HG03558 (cell line): ENCODE measurements at regions not wholly inside any gene's neighbourhood (a gene's known extent, or its start where the extent isn't known, plus 50 kb on each side); places are given as distances from the start of the nearest gene placed in this dataset.
"Not testable (repeated sequence)": the region's sequence is repeated elsewhere in the genome, so short reads cannot be mapped to it uniquely, and the experiment has no call there.

ENCODE experiments used
- ATAC-seq: cut with Tn5 transposase; IDR thresholded peaks from one replicate; pipeline ENCODE4 v1.9.1; 2021; ENCODE audit warnings: moderate number of reproducible peaks; ENCODE audit not compliant: unreplicated experiment; ENCODE audit errors: extremely low read depth

DNA sequence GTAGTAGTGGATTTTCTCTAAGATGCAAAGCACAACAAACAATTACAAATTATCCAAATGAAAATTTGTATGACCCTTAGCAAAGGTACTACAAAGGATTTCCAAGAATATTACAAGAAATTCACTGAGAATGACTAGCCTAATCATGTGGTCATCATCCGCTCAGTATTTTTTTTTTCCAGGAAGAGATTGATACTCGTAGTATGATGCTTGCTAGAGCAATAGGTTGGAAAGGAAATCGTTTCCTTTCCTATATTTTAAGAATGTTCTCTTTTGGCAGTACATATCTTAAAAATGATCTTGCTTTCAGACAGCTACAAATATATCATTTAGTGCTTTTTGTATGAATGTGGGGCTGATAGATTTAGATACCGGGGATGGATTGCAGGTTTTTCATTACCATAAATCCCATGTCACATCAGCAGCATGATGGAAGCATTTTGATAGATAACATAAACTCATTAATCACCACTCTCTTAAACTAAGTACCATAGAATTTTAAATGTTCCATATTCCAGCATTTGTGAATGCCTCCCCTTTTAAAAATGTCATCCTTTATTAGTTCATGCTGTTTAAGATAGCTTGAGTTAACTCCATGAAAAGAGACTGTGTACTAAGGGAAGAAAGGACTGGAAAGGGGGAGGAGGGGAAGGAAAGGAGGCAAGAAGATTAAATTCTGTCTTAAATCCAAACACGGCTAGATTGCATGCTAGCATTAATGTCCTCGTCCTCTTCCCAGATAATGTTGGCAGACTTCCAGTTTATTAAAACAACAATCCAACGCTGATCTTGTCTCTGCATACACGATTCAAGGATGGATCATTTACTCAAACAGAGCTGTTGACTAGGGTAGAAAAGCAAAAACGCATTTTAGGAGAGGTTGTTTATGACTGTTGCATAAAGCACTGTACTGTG lies 311.7 kb upstream of the ZNF608 start:
- ATAC-seq, result no peak

- no peak for ATAC-seq
Measured at GRCh38 chr5:125059255-125060002, 313.0 kb upstream of the ZNF608 start.

DNA sequence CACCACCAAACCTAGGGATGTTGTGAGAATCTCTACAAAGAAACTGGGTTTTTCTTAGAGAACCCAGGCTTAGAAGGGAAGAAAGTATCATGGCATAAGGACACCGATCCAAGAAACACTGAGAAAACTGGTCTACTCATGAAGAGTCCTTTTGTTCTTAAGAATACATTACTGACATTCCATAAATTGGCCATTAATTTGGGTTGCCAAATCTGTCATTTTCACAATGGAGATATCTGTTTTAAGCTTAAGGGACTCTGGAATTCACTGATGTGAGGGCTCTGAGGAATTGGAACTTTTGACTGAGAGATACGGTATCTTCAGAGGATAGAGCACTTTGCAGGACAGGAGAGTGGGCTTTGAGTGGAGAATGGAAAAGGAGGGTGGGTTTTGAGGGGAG lies 315.3 kb upstream of the ZNF608 start:
- ATAC-seq, result no peak

GRCh38 chr5:125064621-125065438 lies 318.4 kb upstream of the ZNF608 start:
- ATAC-seq, result no peak

- no peak for ATAC-seq
Measured at GRCh38 chr5:125065741-125066140, 319.3 kb upstream of the ZNF608 start.

DNA sequence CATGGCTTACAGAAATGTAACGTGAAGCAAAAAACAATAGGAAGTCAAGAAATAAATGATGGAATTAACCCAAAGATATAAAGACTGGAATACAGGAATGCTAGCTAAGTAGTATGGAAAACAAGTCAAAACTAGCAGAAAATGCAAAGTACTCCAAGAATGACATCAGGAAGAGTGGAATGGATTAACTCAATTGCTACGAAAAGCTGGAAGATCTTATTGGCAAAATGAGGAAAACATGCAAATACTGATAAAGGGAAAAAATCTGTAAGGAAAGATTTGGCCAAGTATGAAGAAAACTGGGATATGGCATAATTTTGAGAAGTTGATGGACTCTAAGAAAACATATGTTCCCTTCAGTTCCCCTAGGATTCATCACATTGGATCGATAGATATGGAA lies 324.5 kb upstream of the ZNF608 start:
- ATAC-seq, result no peak

DNA sequence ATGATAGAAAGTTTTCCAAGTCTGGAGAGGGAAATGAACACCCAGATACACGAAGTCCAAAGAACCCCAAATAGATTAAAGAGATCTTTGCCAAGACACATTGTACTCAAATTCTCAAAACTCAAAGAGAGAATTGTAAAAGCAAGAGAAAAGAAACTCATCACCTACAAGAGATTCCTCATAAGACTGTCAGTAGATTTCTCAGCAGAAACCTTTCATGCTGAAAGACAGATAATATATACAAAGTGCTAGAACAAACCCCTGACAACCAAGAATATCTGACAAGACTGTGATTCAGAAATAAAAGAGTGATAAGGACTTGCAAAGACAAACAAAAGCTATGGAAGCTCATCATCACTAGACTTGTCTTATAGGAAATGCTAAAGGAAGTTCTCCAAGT lies 326.7 kb upstream of the ZNF608 start:
- no peak for ATAC-seq

- no peak for ATAC-seq
Measured at GRCh38 chr5:125075567-125075966, 329.1 kb upstream of the ZNF608 start.

DNA sequence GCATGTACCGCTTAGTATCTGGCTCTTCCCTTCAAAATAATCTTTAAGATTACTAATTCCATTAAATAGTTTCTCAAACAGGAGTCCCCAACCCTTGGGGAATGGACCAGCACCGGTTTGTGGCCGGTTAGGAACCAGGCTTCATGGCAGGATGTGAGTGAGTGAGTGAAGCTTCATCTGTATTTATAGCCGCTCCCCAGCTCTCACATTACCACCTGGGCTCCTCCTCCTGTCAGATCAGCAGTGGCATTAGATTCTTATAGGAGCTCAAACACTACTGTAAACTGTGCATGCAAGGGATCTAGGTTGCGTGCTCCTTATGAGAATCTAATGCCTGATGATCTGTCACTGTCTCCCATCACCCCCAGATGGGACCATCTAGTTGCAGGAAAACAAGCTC lies 332.6 kb upstream of the ZNF608 start:
- not testable (repeated sequence) for ATAC-seq

DNA sequence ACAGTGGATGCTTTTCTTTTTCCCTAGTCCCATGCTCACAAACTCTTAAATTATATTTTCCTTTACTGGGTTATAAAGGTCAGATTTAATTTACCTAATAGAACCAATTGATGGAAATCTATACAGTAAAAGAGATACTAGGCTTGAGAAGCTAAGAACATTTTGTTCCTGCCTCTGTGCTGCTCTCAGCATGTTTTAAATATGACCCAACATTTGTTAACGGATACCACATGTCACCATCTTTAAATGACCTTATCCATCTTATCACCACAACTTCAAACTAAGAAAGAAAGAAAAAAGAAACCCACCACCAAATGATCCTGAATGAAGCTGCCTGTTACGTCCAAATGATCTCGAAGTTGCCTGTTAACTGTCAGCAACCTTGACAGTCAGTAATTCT lies 334.7 kb upstream of the ZNF608 start:
- no peak for ATAC-seq

- no peak for ATAC-seq
Measured at GRCh38 chr5:125083981-125084380, 337.5 kb upstream of the ZNF608 start.

DNA sequence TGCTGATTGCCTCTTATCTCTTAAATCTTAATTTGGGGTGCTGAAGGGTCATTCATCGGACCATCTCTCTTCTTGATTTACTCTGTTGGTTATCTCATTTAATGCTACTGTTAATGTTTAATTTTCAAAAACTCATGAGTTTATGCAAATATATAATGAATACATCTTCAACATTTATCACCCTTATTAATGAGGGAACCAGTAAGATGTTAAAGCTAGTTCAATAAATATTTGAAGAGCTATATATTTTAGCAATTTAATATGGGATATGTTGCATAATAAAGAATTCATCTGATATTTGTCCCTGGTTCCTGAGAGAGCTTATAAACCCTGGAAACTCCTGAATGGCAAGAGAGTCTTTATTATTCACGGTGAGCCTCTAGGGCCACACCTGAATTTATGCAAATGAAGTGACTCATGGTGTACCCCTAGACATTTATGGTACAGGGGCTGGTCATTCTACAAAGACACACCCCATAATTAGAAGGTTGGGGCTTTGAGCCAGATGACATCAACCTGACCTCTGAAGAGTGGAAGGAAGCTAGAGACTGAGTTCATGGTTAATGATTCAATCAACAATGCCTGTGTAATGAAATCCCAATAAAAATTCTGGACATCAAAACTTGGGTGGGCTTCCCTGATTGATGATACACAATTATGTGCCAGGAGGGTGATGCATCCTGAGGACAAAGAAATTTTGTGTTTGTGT lies 339.5 kb upstream of the ZNF608 start:
- no peak for ATAC-seq

DNA sequence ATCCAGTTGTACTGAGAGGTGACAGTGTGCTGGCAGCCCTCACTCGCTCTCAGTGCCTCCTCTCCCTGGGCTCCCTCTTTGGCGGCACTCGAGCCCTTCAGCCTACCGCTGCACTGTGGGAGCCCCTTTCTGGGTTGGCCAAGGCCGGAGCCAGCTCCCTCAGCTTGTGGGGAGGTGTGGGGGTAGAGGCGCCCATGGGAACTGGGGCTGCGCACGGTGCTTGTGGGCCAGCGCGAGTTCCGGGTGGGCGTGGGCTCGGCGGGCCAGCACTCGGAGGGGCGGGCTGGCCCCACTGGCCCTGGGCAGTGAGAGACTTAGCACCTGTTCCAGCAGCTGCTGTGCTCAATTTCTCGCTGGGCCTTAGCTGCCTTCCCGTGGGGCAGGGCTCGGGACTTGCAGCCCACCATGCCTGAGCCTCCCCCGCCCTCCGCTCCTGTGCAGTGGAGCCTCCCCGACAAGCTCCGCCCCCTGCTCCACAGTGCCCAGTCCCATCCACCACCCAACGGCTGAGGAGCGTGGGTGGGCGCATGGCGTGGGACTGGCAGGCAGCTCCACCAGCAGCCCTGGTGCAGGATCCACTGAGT lies 342.2 kb upstream of the ZNF608 start:
- ATAC-seq, result no peak

- ATAC-seq, result not testable (repeated sequence)
Measured at GRCh38 chr5:125092138-125092537, 345.7 kb upstream of the ZNF608 start.

DNA sequence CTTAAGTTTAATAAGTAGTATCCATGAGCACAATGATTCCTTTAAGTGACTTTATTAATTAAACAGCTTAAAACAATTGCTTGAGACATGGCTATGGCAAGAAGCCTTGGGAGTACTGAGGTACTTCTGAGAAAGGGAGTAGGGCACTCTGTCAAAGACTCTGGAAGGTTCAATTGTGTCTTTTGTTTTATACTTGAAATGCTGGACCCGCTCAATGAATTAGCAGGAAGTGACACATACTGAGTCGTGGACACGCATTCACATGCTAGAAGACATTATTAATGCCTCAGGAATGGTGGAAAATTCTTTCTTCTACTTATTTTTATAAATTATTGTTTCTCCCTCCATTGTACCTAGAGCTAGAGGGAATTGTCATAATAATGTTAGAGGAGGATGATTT lies 347.3 kb upstream of the ZNF608 start:
- no peak for ATAC-seq

DNA sequence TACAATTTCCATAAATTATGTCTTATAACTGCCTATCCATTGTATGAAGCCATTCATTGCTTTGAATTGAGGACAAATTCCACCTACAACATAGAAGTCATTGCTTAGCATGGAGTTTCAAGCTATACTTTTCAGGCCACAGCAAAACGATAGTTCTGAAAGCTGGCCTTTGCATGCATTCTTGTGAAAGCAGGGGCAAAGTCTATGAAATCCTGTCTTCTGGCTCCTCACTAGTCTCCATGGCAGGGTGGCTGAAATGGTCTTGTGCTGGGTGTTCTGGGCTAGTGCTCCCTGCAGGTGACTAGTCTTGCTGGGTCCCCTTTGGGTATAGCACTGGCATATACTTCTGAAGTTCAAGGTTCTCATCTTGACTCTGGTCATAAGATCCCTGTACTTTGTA lies 353.9 kb upstream of the ZNF608 start:
- no peak for ATAC-seq

DNA sequence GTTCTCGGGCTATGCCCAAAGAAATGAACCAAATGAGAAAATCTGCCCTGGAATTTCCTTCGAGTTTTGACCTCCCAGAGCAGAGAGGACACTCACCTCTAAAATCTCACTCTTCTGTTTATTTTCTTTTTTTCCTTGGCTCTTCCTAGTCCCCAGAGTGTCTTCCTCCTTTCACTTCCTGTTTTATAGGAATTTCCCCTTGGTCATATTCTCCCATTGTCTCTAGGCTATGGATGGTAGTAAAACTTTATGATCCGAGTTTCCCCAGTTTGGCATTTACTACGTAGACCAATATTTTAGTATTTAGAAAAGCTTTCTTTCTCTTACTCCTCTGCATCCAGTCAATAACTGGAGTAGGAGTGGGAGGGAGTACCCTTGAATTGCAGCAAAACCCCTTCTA lies 354.5 kb upstream of the ZNF608 start:
- no peak for ATAC-seq

DNA sequence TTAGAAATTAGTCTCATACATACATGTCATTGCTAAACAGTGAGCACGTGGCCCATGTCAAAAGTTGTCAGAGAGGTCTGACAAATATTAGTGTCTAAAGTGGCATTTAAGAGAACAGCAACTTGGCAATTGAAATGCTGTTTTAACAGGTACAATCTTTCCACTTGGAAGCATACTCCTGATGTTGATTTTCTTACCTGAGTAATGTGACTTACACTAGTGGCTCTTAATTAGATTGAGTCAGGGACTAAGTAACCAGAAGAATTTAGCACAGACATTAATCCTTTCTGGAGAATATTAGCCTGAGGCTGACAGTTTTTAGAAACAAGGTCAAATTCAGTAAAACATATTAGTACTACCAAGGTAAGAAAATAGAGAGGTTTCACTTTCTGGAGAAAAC lies 357.0 kb upstream of the ZNF608 start:
- no peak for ATAC-seq

- no peak for ATAC-seq
Measured at GRCh38 chr5:125106271-125106670, 359.8 kb upstream of the ZNF608 start.

DNA sequence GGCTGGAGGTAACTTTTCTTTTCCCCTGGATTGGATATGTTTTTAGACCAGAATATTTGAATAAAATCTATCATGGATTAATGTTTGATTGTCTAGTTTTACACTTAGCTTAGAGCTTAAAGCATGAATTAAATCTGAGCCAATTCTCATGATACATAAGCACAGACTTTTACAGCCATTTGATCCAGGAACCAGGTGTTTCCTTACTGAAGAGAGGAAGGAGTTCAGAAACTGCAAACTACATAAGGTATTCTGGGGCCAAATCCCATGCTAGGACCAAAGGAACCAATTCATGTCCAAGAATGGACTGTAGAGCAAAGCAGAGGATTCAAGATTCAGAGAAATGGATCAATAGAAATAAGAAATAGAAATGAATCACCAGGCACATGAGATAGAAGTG lies 360.4 kb upstream of the ZNF608 start:
- no peak for ATAC-seq
